ENCODE measurements at regions not wholly inside any gene's neighbourhood (a gene's known extent, or its start where the extent isn't known, plus 50 kb on each side); places are given as distances from the start of the nearest gene placed in this dataset.

- TF ChIP-seq CTCF (conservative IDR thresholded peaks at IDR 0.05) (no peak), EZH2 (IDR thresholded peaks at IDR 0.05; ENCODE audit: low read depth) (no peak)
Measured at GRCh38 chr2:153143540-153143939, 335.0 kb downstream of the RPRM start.
